OCI-LY7 (cell line): ENCODE measurements at regions not wholly inside any gene's neighbourhood (a gene's known extent, or its start where the extent isn't known, plus 50 kb on each side); places are given as distances from the start of the nearest gene placed in this dataset.

Experiments
- EZH2phosphoT487 ChIP-seq: fragments of 200-600 bp; sonication (generic); IDR thresholded peaks from 2 replicates; pipeline ENCODE4 v1.6.1; 2018; ENCODE audit warnings: low read depth, borderline replicate concordance, mild to moderate bottlenecking, mixed run types, antibody characterized with exemption, low read length, moderate library complexity, mixed read lengths
- TF ChIP-seq, protein P1 (sequence below): fragments of 200-600 bp; sonication (generic); conservative IDR thresholded peaks from 2 replicates; pipeline ENCODE4 v1.5.1; 2014; ENCODE audit warnings: mild to moderate bottlenecking, antibody characterized with exemption, low read length, moderate library complexity, mixed read lengths

DNA sequence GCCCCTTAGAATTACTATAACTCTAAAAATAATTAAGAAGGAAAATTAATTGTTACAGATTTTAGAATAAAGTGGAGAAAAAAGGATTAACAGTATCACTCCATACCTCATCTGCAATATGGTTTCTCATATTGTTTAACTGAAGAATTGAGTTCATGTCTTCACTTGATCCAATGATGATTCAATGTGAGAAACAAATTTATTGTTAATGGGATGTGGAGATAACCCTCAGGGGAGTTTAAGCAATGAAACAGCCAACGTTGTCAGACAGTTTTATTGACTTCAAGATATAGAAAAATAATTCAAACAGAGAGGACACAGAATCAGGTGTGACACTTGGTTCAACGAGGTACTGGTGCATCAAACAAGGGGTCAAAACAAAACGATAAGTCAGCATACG is 665.2 kb upstream of the ACO1 start:
- TF ChIP-seq, protein P1, sequence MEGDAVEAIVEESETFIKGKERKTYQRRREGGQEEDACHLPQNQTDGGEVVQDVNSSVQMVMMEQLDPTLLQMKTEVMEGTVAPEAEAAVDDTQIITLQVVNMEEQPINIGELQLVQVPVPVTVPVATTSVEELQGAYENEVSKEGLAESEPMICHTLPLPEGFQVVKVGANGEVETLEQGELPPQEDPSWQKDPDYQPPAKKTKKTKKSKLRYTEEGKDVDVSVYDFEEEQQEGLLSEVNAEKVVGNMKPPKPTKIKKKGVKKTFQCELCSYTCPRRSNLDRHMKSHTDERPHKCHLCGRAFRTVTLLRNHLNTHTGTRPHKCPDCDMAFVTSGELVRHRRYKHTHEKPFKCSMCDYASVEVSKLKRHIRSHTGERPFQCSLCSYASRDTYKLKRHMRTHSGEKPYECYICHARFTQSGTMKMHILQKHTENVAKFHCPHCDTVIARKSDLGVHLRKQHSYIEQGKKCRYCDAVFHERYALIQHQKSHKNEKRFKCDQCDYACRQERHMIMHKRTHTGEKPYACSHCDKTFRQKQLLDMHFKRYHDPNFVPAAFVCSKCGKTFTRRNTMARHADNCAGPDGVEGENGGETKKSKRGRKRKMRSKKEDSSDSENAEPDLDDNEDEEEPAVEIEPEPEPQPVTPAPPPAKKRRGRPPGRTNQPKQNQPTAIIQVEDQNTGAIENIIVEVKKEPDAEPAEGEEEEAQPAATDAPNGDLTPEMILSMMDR = no peak
- no peak for TF ChIP-seq EZH2phosphoT487
